HepG2 (cell line): ENCODE measurements at regions not wholly inside any gene's neighbourhood (a gene's known extent, or its start where the extent isn't known, plus 50 kb on each side); places are given as distances from the start of the nearest gene placed in this dataset.

Source experiments
- ATAC-seq: fragments of 200-7000 bp; cut with Tn5 transposase; 3 replicates; pipeline ENCODE4 v1.9.1; 2020; ENCODE audit warnings: mild to moderate bottlenecking, moderate library complexity
- BruUV-seq: library from RNA; stranded (reverse); fragments of 400-500 nt; replicated peaks from 2 replicates; lab custom pipeline; 2021; lab: Mats Ljungman, UMichigan
- CTCF ChIA-PET: fragments of 300-600 bp; formaldehyde crosslinking; extraction: SDS; loops from one replicate; lab custom pipeline; 2021; ENCODE audit warnings: low total read pairs, inconsistent platforms, low intra/inter-chr PET ratio; lab: Yijun Ruan, JAX
- POLR2A ChIA-PET: fragments of 350-600 bp; sonication (Branson Sonifier 250); formaldehyde crosslinking; loops from one replicate; lab custom pipeline; 2020; ENCODE audit warnings: antibody characterized with exemption, inconsistent platforms; lab: Yijun Ruan, JAX
- DNase-seq: peaks from one replicate; pipeline ENCODE4 v3.0.0-alpha.2; 2015; ENCODE audit warnings: low spot score
- FAIRE-seq: peaks from 3 replicates; lab custom pipeline; 2011; peaks lifted over from hg19 to GRCh38; lab: Jason Lieb, UNC
- H2AFZ ChIP-seq: one replicate; pipeline ENCODE4 v1.6.1; 2011; ENCODE audit warnings: low read length, inconsistent platforms
- H3K27ac ChIP-seq: fragments of 300-600 bp; 3 replicates; pipeline ENCODE4 v1.8.0; 2011; ENCODE audit warnings: mixed run types, mild to moderate bottlenecking, mixed read lengths, low read length, inconsistent platforms; ENCODE audit not compliant: insufficient read depth; ENCODE audit errors: extremely low read length
- H3K27me3 ChIP-seq, 2 experiments: fragments of 200-600 bp in 1 of 2; 2 replicates in 1 of 2; 3 replicates in 1 of 2; pipeline versions ENCODE4 v1.6.0 to v1.8.0; 2011; ENCODE audit warnings: low read length in 2 of 2, mild to moderate bottlenecking in 2 of 2, moderate library complexity in 2 of 2, inconsistent platforms in 1 of 2; ENCODE audit not compliant: insufficient read depth in 2 of 2, control insufficient read depth in 1 of 2
- H3K36me3 ChIP-seq, 2 experiments: fragments of 200-600 bp in 1 of 2; replicated peaks in 1 of 2; 2 replicates in 1 of 2; 3 replicates in 1 of 2; pipeline versions ENCODE4 v1.5.1 to v1.8.0; 2011; ENCODE audit warnings: low read length in 2 of 2, inconsistent platforms in 1 of 2; ENCODE audit not compliant: insufficient read depth in 2 of 2, control insufficient read depth in 1 of 2
- H3K4me1 ChIP-seq: 2 replicates; pipeline ENCODE4 v1.5.1; 2012; ENCODE audit warnings: low read length, inconsistent platforms; ENCODE audit not compliant: insufficient read depth
- H3K4me2 ChIP-seq: 2 replicates; pipeline ENCODE4 v1.6.0; 2011; ENCODE audit warnings: low read depth, low read length, inconsistent platforms
- H3K4me3 ChIP-seq, 3 experiments: fragments of 200-600 bp in 1 of 3; sonication (generic), shearing (Covaris generic) in 1 of 3; replicated peaks in 1 of 3; 2 replicates each; pipeline ENCODE4 v1.5.1; 2011 to 2016; ENCODE audit warnings: low read length in 3 of 3, inconsistent platforms in 2 of 3, low read depth in 2 of 3, mild to moderate bottlenecking in 2 of 3, control low read depth in 1 of 3, mixed read lengths in 1 of 3; ENCODE audit not compliant: insufficient read depth in 1 of 3
- H3K79me2 ChIP-seq: one replicate; pipeline ENCODE4 v1.6.1; 2011; ENCODE audit warnings: low read length, inconsistent platforms; ENCODE audit not compliant: insufficient read depth
- H3K9ac ChIP-seq: 2 replicates; pipeline ENCODE4 v1.6.0; 2011; ENCODE audit warnings: mild to moderate bottlenecking, low read depth, low read length, inconsistent platforms; ENCODE audit not compliant: insufficient read depth
- H3K9me3 ChIP-seq: 2 replicates; pipeline ENCODE4 v1.5.1; 2012; ENCODE audit warnings: mild to moderate bottlenecking, low read length
- H4K20me1 ChIP-seq: 2 replicates; pipeline ENCODE4 v1.6.0; 2011; ENCODE audit warnings: inconsistent platforms, mild to moderate bottlenecking, low read length, moderate library complexity; ENCODE audit not compliant: insufficient read depth
- EEA1 ChIP-seq: sonication (generic); formaldehyde crosslinking; IDR thresholded peaks from 2 replicates; pipeline ENCODE4 v1.5.1; 2020; ENCODE audit warnings: mild to moderate bottlenecking, missing genetic modification reagents, borderline replicate concordance
- MAFK ChIP-seq, 2 experiments: IDR thresholded peaks in 1 of 2; conservative IDR thresholded peaks in 1 of 2; 2 replicates each; pipeline ENCODE4 v1.6.1; 2011; ENCODE audit warnings: improper control_type of control experiment in 2 of 2, low read length in 2 of 2
- MBD4 ChIP-seq: IDR thresholded peaks from 2 replicates; pipeline ENCODE4 v1.6.1; 2012; ENCODE audit warnings: low read length, inconsistent platforms, borderline replicate concordance
- MYNN ChIP-seq: sonication (generic); formaldehyde crosslinking; IDR thresholded peaks from 2 replicates; pipeline ENCODE4 v1.4.0; 2020; ENCODE audit warnings: mild to moderate bottlenecking, low read depth, missing genetic modification reagents
- ZBTB20 ChIP-seq: sonication (generic); formaldehyde crosslinking; IDR thresholded peaks from 2 replicates; pipeline ENCODE4 v1.8.1; 2023; ENCODE audit warnings: missing genetic modification reagents, low read depth, mild to moderate bottlenecking, borderline replicate concordance
- ZKSCAN1 ChIP-seq: fragments of 150-350 bp; IDR thresholded peaks from 2 replicates; pipeline ENCODE4 v1.6.1; 2014; ENCODE audit warnings: low read length
- WGBS: methylation state at CpG from one replicate; pipeline ENCODE4 v1.1.6; 2017; ENCODE audit warnings: low lambda C conversion rate; 5-methylcytosine and 5-hydroxymethylcytosine counted together
- in situ Hi-C: cut with HindIII; loops from 2 replicates; pipeline ENCODE4 v1.10.0; 2017; ENCODE audit warnings: low pct_unique_long_range_greater_than_20kb; ENCODE audit not compliant: extremely low pct_ligation_motif_present
- intact Hi-C: fragments of 100-400 bp; cut with micrococcal nuclease; formaldehyde crosslinking; loops from one replicate; pipeline ENCODE4 v1.10.0; 2022; ENCODE audit not compliant: unreplicated experiment

DNA sequence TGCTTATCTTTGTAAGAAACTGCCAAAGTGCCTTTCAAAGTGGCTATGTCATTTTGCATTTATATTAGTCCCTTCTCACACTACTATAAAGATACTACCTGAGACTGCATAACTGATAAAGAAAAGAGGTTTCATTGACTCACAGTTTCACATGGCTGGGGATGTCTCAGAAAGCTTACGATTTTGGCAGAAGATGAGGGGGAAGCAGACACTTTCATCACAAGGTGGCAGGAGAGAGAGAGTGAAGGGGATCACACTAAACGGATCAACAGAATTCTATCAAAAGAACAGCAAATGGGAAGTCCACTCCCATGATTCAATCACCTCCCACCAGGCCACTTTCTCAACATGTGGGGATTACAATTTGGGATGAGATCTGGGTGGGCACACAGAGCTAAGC, 1352.0 kb upstream of the B3GALT2 start:
- Histone ChIP-seq H3K9me3 (peaks cover 8% of the 10 kb centered on the region; the same call in 1 of the 2 replicates), H3K4me3 (no peak overlapping the region), H3K27ac (no peak overlapping the region), H2AFZ (no peak overlapping the region), H3K9ac (no peak overlapping the region), H3K4me2 (no peak overlapping the region), H3K4me1 (0 out of 2 replicates have a peak, but pooled peaks cover 14% of the 10 kb centered on the region), H3K36me3 (no peaks in the 10 kb centered on the region), H3K79me2 (no peaks in the 10 kb centered on the region), H4K20me1 (no peaks in the 10 kb centered on the region), H3K27me3 (no peaks in the 10 kb centered on the region)
- no peak for DNase-seq
- WGBS: 0% methylated on average over 2 of the region's 2 CpGs
- TF ChIP-seq MYNN (no peak), ZKSCAN1 (no peak), MBD4 (no peak), ZBTB20 (CRISPR knock-in tag) (no peak)
- FAIRE-seq: no peak
- ChIA-PET POLR2A (no interaction called here), CTCF (no interaction called here)
- intact Hi-C loops: no loop called here
- no TSS peak for BruUV-seq
- in situ Hi-C loops: no loop called here
- no peak for ATAC-seq

GRCh38 chr1:194537521-194537920, 1351.1 kb upstream of the B3GALT2 start:
- no peak overlapping the region for H2AFZ ChIP-seq
- no peaks in the 10 kb centered on the region for H4K20me1 ChIP-seq
- no peaks in the 10 kb centered on the region for H3K79me2 ChIP-seq
- FAIRE-seq: no peak
- H3K4me2 ChIP-seq: no peak overlapping the region
- DNase-seq: no peak
- no peak overlapping the region for H3K4me3 ChIP-seq
- H3K27me3 ChIP-seq: no peaks in the 10 kb centered on the region
- ATAC-seq: no peak
- CTCF ChIA-PET: no interaction called here
- TF ChIP-seq MAFK (conservative IDR thresholded peaks at IDR 0.05 in 1 of 2, IDR thresholded peaks at IDR 0.05 in 1 of 2; ENCODE audit: low read length in 2 of 2): peak in 1 of 2 experiments; percentile 28; a peak in 1 of 4 replicates
- TF ChIP-seq EEA1 (CRISPR knock-in tag): no peak
- peaks cover 8% of the 10 kb centered on the region; the same call in 1 of the 2 replicates for H3K9me3 ChIP-seq
- 0 out of 2 replicates have a peak, but pooled peaks cover 14% of the 10 kb centered on the region for H3K4me1 ChIP-seq
- H3K36me3 ChIP-seq: no peaks in the 10 kb centered on the region
- POLR2A ChIA-PET: no interaction called here
- in situ Hi-C loops (no loop called here), intact Hi-C loops (no loop called here)
- H3K27ac ChIP-seq: no peak overlapping the region
- no peak overlapping the region for H3K9ac ChIP-seq
- BruUV-seq: no TSS peak
